Neural cell (in vitro differentiated cells): ENCODE measurements at regions not wholly inside any gene's neighbourhood (a gene's known extent, or its start where the extent isn't known, plus 50 kb on each side); places are given as distances from the start of the nearest gene placed in this dataset.
A peak's percentile ranks its signal among the peaks of the same experiment; 100 is the strongest.
"Not testable (repeated sequence)": the region's sequence is repeated elsewhere in the genome, so short reads cannot be mapped to it uniquely, and the experiment has no call there.

Experiments used
- H2AFZ ChIP-seq: fragments of 200-600, 300-800 bp; sonication (generic), shearing (Covaris generic); 2 replicates; pipeline ENCODE4 v1.6.0; 2014; ENCODE audit warnings: low read depth, mild to moderate bottlenecking, antibody characterized with exemption, low read length, moderate library complexity
- H3F3A ChIP-seq: fragments of 200-600 bp; shearing (Covaris generic); 2 replicates; pipeline ENCODE4 v1.6.1; 2016; ENCODE audit warnings: mild to moderate bottlenecking, moderate library complexity, mixed read lengths, antibody characterized with exemption, low read length; ENCODE audit not compliant: insufficient read depth, poor library complexity, severe bottlenecking
- H3K27ac ChIP-seq: fragments of 200-600, 300-800 bp; sonication (generic), shearing (Covaris generic); 2 replicates; pipeline ENCODE4 v1.5.1; 2014; ENCODE audit warnings: mild to moderate bottlenecking, low read length, moderate library complexity
- H3K27me3 ChIP-seq: fragments of 300-800, 200-600 bp; sonication (generic), shearing (Covaris generic); 2 replicates; pipeline ENCODE4 v1.6.0; 2014; ENCODE audit warnings: mild to moderate bottlenecking, low read depth, low read length, moderate library complexity; ENCODE audit not compliant: insufficient read depth
- H3K36me3 ChIP-seq: fragments of 300-800, 200-600 bp; sonication (generic), shearing (Covaris generic); 2 replicates; pipeline ENCODE4 v1.5.1; 2014; ENCODE audit warnings: mild to moderate bottlenecking, antibody characterized with exemption, low read length, moderate library complexity; ENCODE audit not compliant: insufficient read depth
- H3K4me2 ChIP-seq: fragments of 300-800, 200-600 bp; sonication (generic), shearing (Covaris generic); 2 replicates; pipeline ENCODE4 v1.6.0; 2014; ENCODE audit warnings: mild to moderate bottlenecking, low read length
- H3K4me3 ChIP-seq: fragments of 300-800, 200-600 bp; sonication (generic), shearing (Covaris generic); 2 replicates; pipeline ENCODE4 v1.5.1; 2014; ENCODE audit warnings: mild to moderate bottlenecking, low read length, moderate library complexity
- H3K79me2 ChIP-seq: fragments of 200-600 bp; shearing (Covaris generic); replicated peaks from 2 replicates; pipeline ENCODE4 v1.6.0; 2014; ENCODE audit warnings: mild to moderate bottlenecking, low read length, moderate library complexity; ENCODE audit not compliant: insufficient read depth
- H3K9ac ChIP-seq: fragments of 300-800, 200-600 bp; sonication (generic), shearing (Covaris generic); 2 replicates; pipeline ENCODE4 v1.6.1; 2016; ENCODE audit warnings: mild to moderate bottlenecking, low read length, mixed read lengths
- H3K9me2 ChIP-seq: fragments of 200-600 bp; shearing (Covaris generic); 2 replicates; pipeline ENCODE4 v1.6.1; 2016; ENCODE audit warnings: mild to moderate bottlenecking, low read length, mixed read lengths; ENCODE audit not compliant: insufficient read depth
- H3K9me3 ChIP-seq: fragments of 200-600, 300-800 bp; sonication (generic), shearing (Covaris generic); 2 replicates; pipeline ENCODE4 v1.6.1; 2016; ENCODE audit warnings: mild to moderate bottlenecking, mixed run types, low read length, moderate library complexity, mixed read lengths
- H4K20me1 ChIP-seq: fragments of 200-600 bp; shearing (Covaris generic); 2 replicates; pipeline ENCODE4 v1.6.1; 2016; ENCODE audit warnings: mild to moderate bottlenecking, mixed run types; ENCODE audit not compliant: insufficient read depth
- EP300 ChIP-seq: fragments of 450-650 bp; conservative IDR thresholded peaks from 2 replicates; pipeline ENCODE4 v1.6.1; 2014; ENCODE audit warnings: antibody characterized with exemption, mild to moderate bottlenecking, moderate library complexity; ENCODE audit not compliant: poor library complexity, severe bottlenecking
- EZH2 ChIP-seq: fragments of 200-600, 300-800 bp; shearing (Covaris generic), sonication (generic); IDR thresholded peaks from 2 replicates; pipeline ENCODE4 v1.6.1; 2014; ENCODE audit warnings: antibody characterized with exemption, low read length, borderline replicate concordance, mild to moderate bottlenecking; ENCODE audit not compliant: insufficient read depth, poor library complexity, severe bottlenecking
- MXI1 ChIP-seq: fragments of 450-650 bp; conservative IDR thresholded peaks from 2 replicates; pipeline ENCODE4 v1.6.1; 2014; ENCODE audit warnings: antibody characterized with exemption, mild to moderate bottlenecking; ENCODE audit not compliant: poor library complexity, severe bottlenecking
- POLR2AphosphoS5 ChIP-seq: IDR thresholded peaks from 2 replicates; pipeline ENCODE4 v1.6.1; 2012
- RAD21 ChIP-seq: fragments of 450-650 bp; conservative IDR thresholded peaks from 2 replicates; pipeline ENCODE4 v1.6.1; 2014; ENCODE audit warnings: antibody characterized with exemption, mild to moderate bottlenecking, moderate library complexity
- SMC3 ChIP-seq: fragments of 450-650 bp; conservative IDR thresholded peaks from 2 replicates; pipeline ENCODE4 v1.6.1; 2014; ENCODE audit warnings: antibody characterized with exemption, mild to moderate bottlenecking, moderate library complexity; ENCODE audit not compliant: poor library complexity
- TAF1 ChIP-seq: IDR thresholded peaks from 2 replicates; pipeline ENCODE4 v1.6.1; 2012; ENCODE audit warnings: low read depth
- TF ChIP-seq, protein P1 (sequence below): IDR thresholded peaks from 2 replicates; pipeline ENCODE4 v1.6.1; 2012; ENCODE audit warnings: borderline replicate concordance
- TF ChIP-seq, protein P2 (sequence below): fragments of 450-650 bp; IDR thresholded peaks from 2 replicates; pipeline ENCODE4 v1.5.1; 2014; ENCODE audit warnings: antibody characterized with exemption, mild to moderate bottlenecking, moderate library complexity; ENCODE audit not compliant: poor library complexity, severe bottlenecking

DNA sequence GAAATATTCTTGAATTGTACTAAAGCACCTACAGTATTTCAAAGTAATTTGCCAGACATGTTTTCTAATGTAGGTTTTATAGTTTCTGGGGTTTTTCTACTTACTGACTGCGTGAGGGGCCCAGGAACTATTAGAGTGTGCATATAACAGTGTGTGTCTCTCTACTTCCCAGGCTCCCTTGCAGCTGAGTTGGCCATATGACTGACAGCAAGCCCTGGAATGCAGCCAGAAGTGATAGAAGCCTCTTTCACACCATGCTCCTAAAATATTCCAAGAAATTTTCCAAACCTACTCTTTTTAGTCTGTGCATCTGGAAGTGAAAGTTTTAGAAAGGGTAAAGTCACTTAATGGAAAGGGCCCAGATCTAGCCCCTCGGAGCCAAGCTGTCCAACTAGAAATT, 96.7 kb upstream of the SLC7A11 start:
- Histone ChIP-seq H3K36me3 (no peaks in the 10 kb centered on the region), H3K27ac (no peak overlapping the region), H3K9me3 (no peaks in the 10 kb centered on the region), H3K4me3 (no peak overlapping the region), H3F3A (no peaks in the 10 kb centered on the region), H3K9ac (no peak overlapping the region), H3K9me2 (no peaks in the 10 kb centered on the region), H3K79me2 (no peaks in the 10 kb centered on the region), H3K27me3 (no peaks in the 10 kb centered on the region), H2AFZ (no peak overlapping the region), H3K4me2 (no peak overlapping the region), H4K20me1 (no peaks in the 10 kb centered on the region)
- TF ChIP-seq EZH2 (no peak), EP300 (no peak), POLR2AphosphoS5 (no peak), TAF1 (no peak), RAD21 (no peak), SMC3 (no peak), MXI1 (no peak)
- TF ChIP-seq, protein P1, sequence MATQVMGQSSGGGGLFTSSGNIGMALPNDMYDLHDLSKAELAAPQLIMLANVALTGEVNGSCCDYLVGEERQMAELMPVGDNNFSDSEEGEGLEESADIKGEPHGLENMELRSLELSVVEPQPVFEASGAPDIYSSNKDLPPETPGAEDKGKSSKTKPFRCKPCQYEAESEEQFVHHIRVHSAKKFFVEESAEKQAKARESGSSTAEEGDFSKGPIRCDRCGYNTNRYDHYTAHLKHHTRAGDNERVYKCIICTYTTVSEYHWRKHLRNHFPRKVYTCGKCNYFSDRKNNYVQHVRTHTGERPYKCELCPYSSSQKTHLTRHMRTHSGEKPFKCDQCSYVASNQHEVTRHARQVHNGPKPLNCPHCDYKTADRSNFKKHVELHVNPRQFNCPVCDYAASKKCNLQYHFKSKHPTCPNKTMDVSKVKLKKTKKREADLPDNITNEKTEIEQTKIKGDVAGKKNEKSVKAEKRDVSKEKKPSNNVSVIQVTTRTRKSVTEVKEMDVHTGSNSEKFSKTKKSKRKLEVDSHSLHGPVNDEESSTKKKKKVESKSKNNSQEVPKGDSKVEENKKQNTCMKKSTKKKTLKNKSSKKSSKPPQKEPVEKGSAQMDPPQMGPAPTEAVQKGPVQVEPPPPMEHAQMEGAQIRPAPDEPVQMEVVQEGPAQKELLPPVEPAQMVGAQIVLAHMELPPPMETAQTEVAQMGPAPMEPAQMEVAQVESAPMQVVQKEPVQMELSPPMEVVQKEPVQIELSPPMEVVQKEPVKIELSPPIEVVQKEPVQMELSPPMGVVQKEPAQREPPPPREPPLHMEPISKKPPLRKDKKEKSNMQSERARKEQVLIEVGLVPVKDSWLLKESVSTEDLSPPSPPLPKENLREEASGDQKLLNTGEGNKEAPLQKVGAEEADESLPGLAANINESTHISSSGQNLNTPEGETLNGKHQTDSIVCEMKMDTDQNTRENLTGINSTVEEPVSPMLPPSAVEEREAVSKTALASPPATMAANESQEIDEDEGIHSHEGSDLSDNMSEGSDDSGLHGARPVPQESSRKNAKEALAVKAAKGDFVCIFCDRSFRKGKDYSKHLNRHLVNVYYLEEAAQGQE, result no peak
- TF ChIP-seq, protein P2, sequence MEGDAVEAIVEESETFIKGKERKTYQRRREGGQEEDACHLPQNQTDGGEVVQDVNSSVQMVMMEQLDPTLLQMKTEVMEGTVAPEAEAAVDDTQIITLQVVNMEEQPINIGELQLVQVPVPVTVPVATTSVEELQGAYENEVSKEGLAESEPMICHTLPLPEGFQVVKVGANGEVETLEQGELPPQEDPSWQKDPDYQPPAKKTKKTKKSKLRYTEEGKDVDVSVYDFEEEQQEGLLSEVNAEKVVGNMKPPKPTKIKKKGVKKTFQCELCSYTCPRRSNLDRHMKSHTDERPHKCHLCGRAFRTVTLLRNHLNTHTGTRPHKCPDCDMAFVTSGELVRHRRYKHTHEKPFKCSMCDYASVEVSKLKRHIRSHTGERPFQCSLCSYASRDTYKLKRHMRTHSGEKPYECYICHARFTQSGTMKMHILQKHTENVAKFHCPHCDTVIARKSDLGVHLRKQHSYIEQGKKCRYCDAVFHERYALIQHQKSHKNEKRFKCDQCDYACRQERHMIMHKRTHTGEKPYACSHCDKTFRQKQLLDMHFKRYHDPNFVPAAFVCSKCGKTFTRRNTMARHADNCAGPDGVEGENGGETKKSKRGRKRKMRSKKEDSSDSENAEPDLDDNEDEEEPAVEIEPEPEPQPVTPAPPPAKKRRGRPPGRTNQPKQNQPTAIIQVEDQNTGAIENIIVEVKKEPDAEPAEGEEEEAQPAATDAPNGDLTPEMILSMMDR, result no peak

DNA sequence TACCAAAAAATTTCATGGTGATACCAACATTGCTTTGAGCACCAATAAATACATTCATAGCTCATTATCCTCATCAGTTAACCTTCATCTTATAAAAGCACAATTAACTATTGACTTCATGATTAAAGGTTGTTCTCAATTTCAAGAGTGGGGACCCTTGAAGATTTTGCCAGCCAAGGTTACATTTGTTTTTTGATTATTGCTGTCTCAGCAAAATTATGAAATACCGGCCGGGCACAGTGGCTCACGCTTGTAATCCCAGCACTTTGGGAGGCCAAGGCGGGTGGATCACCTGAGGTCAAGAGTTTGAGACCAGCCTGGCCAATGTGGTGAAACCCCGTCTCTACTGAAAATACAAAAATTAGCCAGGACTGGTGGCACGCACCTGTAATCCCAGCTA, 96.1 kb upstream of the SLC7A11 start:
- H3K4me3 ChIP-seq, H3K9me3 ChIP-seq, H2AFZ ChIP-seq, H3F3A ChIP-seq, H3K36me3 ChIP-seq, H3K79me2 ChIP-seq, H3K4me2 ChIP-seq, H3K27ac ChIP-seq, H3K27me3 ChIP-seq, H3K9ac ChIP-seq, H4K20me1 ChIP-seq, H3K9me2 ChIP-seq: not testable (repeated sequence)

DNA sequence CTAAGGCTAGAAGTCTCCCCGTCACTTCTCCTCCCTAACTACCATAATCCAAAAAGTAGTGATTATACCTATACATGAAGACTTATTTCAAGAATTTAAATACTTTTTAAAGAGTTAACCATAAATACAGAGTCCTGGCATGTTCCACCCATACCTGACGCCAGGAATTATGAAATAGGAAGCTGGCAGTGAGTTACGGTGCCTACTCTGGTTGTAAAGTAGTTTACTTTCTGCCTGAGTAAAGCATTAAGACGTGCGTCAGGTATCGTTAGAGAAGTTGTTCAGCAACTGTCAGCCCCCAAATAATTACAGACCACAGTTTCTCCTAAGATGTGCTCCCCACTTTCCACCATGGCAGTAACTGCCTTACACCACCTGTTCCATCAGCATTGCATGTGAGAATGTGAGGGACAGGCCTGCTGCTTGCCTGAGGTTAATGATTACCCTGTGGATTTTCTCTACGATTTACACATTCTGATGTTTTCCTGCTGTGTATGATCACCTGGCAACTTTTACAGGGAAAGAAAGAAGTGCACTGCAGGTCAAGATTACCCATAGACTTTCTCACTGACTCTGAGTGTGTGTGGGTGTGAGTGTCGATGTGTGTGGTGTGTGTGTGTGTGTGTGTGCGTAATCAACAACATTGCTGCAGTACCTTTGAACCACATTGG, 92.3 kb upstream of the SLC7A11 start:
- Histone ChIP-seq H3K9ac (no peak overlapping the region), H3K4me2 (no peak overlapping the region), H3K79me2 (no peaks in the 10 kb centered on the region), H4K20me1 (no peaks in the 10 kb centered on the region), H3K27me3 (no peaks in the 10 kb centered on the region), H3K27ac (no peak overlapping the region), H3K9me2 (no peaks in the 10 kb centered on the region), H3K4me3 (no peak overlapping the region), H3K9me3 (no peaks in the 10 kb centered on the region), H3K36me3 (no peaks in the 10 kb centered on the region), H2AFZ (no peak overlapping the region), H3F3A (no peaks in the 10 kb centered on the region)
- TF ChIP-seq POLR2AphosphoS5 (peak; percentile 44), EP300 (peak; percentile 16), TAF1 (no peak), MXI1 (no peak), RAD21 (no peak), EZH2 (no peak)
- TF ChIP-seq, protein P2, result no peak

DNA sequence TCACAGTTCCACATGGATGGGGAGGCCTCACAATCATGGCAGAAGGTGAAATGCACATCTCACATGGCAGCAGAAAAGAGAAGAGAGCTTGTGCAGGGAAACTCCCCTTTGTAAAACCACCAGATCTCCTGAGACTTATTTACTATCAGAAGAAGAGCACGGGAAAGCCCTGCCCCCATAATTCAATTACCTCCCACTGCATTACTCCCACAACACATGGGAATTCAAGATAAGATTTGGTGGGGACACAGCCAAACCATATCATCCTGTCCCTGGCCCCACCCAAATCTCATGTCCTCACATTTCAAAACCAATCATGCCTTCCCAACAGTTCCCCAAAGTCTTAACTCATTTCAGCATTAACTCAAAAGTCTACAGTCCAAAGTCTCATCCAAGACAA, 90.3 kb upstream of the SLC7A11 start:
- H3K9me3 ChIP-seq, H3K4me2 ChIP-seq: not testable (repeated sequence)

More for the DNA sequence above, 90.3 kb upstream of the SLC7A11 start:
- H3K27ac ChIP-seq, H3K27me3 ChIP-seq, H3K36me3 ChIP-seq, H3K9me2 ChIP-seq, H2AFZ ChIP-seq, H4K20me1 ChIP-seq, H3K9ac ChIP-seq, H3F3A ChIP-seq, H3K4me3 ChIP-seq, H3K79me2 ChIP-seq: not testable (repeated sequence)
